ENCODE measurements at regions not wholly inside any gene's neighbourhood (a gene's known extent, or its start where the extent isn't known, plus 50 kb on each side); places are given as distances from the start of the nearest gene placed in this dataset.

DNA sequence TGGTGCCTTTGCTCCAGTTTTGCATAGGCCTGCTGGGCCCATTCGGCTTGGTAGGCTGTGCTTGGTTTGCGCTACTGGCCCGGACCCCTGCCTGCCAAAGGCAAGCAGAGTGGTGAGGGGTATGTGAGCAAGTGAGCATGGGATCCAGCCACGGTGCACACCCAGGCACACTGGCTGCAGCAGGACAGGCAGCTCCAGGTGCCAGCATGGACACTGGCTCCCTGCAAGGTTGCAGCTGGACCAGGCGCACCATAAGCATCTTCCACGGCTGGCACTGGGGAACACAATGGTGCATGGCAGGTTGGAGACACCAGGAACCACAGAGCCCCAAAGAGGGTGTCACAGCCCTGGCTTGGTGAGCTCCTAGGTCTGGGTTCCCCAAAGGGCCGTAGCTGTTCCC is 693.5 kb upstream of the PTBP2 start:
- Histone ChIP-seq H3K4me3 (no peak overlapping the region), H3K36me3 (ENCODE audit: low read depth) (no peaks in the 10 kb centered on the region), H3K4me2 (no peak overlapping the region), H3F3A (ENCODE audit: insufficient read depth, low read depth) (no peaks in the 10 kb centered on the region), H3K9me3 (ENCODE audit: insufficient read depth, low read depth) (no peaks in the 10 kb centered on the region), H3K4me1 (replicated peaks; ENCODE audit: insufficient read depth) (no peaks in the 10 kb centered on the region), H4K20me1 (ENCODE audit: insufficient read depth) (no peaks in the 10 kb centered on the region), H3K27ac (no peak overlapping the region), H3K9me2 (ENCODE audit: insufficient read depth) (no peaks in the 10 kb centered on the region), H3K27me3 (ENCODE audit: insufficient read depth, low read depth) (no peaks in the 10 kb centered on the region), H2AFZ (no peak overlapping the region), H3K79me2 (ENCODE audit: low read depth) (no peaks in the 10 kb centered on the region)
- BruUV-seq (replicated peaks) = no TSS peak
- no peak for TF ChIP-seq EZH2 (IDR thresholded peaks at IDR 0.05; ENCODE audit: low read depth)
- TF ChIP-seq, protein P1, sequence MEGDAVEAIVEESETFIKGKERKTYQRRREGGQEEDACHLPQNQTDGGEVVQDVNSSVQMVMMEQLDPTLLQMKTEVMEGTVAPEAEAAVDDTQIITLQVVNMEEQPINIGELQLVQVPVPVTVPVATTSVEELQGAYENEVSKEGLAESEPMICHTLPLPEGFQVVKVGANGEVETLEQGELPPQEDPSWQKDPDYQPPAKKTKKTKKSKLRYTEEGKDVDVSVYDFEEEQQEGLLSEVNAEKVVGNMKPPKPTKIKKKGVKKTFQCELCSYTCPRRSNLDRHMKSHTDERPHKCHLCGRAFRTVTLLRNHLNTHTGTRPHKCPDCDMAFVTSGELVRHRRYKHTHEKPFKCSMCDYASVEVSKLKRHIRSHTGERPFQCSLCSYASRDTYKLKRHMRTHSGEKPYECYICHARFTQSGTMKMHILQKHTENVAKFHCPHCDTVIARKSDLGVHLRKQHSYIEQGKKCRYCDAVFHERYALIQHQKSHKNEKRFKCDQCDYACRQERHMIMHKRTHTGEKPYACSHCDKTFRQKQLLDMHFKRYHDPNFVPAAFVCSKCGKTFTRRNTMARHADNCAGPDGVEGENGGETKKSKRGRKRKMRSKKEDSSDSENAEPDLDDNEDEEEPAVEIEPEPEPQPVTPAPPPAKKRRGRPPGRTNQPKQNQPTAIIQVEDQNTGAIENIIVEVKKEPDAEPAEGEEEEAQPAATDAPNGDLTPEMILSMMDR (conservative IDR thresholded peaks at IDR 0.05) = no peak
- POLR2A ChIA-PET (ENCODE audit: unreplicated experiment) = no interaction called here
- intact Hi-C loops (cut with micrococcal nuclease; ENCODE audit: unreplicated experiment) = no loop called here
- DNase-seq = no peak
- CTCF ChIA-PET = no interaction called here

DNA sequence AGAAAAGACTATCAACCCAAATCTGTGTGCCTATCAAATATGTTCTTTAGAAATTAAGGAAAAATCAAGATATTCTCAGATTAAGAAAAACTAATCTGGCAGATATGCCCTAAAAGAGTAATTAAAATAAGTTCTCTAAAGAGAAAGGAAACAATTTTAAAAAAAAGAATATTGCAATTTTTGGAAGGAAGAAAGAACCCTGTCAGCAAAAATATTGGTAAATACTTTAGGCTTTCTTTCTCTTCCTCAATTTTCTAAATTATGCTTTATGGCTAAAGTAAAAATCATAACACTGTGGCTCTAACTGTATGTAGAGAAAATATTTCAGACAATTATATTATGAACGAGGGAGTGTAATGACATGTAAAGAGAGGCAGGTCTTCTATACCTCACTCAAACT is 691.3 kb upstream of the PTBP2 start:
- H3K27me3 ChIP-seq (ENCODE audit: insufficient read depth, low read depth) = no peaks in the 10 kb centered on the region
- H3K9me3 ChIP-seq (ENCODE audit: insufficient read depth, low read depth) = no peaks in the 10 kb centered on the region
- CTCF ChIA-PET = no interaction called here
- no peaks in the 10 kb centered on the region for H4K20me1 ChIP-seq (ENCODE audit: insufficient read depth)
- H2AFZ ChIP-seq = no peak overlapping the region
- TF ChIP-seq, protein P1 (conservative IDR thresholded peaks at IDR 0.05) = no peak
- no peak for TF ChIP-seq EZH2 (IDR thresholded peaks at IDR 0.05; ENCODE audit: low read depth)
- H3F3A ChIP-seq (ENCODE audit: insufficient read depth, low read depth) = no peaks in the 10 kb centered on the region
- POLR2A ChIA-PET (ENCODE audit: unreplicated experiment) = no interaction called here
- H3K4me3 ChIP-seq = no peak overlapping the region
- no peaks in the 10 kb centered on the region for H3K4me1 ChIP-seq (replicated peaks; ENCODE audit: insufficient read depth)
- no TSS peak for BruUV-seq (replicated peaks)
- H3K36me3 ChIP-seq (ENCODE audit: low read depth) = no peaks in the 10 kb centered on the region
- no peaks in the 10 kb centered on the region for H3K79me2 ChIP-seq (ENCODE audit: low read depth)
- H3K27ac ChIP-seq = no peak overlapping the region
- DNase-seq = no peak
- H3K4me2 ChIP-seq = no peak overlapping the region
- intact Hi-C loops (cut with micrococcal nuclease; ENCODE audit: unreplicated experiment) = no loop called here
- no peaks in the 10 kb centered on the region for H3K9me2 ChIP-seq (ENCODE audit: insufficient read depth)

DNA sequence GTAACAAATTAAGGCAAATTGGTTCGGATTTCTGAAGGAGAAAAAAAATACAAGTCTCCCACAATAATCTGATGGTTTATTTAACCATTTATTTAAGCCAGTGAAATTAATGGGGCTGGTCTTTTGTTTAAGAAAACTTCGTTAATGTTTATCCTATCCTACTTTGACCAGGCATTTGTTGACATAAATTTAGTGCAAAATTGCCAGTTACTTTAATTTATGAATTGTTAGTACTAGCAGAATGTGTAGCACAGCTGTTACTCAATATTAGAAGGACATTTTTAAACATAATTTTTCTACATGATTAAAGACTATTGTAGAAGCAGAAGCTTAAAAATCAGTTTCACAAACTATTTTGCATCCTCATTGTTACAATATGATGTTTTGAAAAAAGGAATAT is 687.6 kb upstream of the PTBP2 start:
- Histone ChIP-seq H3K9me2 (ENCODE audit: insufficient read depth) (no peaks in the 10 kb centered on the region), H3K4me2 (no peak overlapping the region), H4K20me1 (ENCODE audit: insufficient read depth) (no peaks in the 10 kb centered on the region), H3K27me3 (ENCODE audit: insufficient read depth, low read depth) (no peaks in the 10 kb centered on the region), H3F3A (ENCODE audit: insufficient read depth, low read depth) (no peaks in the 10 kb centered on the region), H3K4me3 (no peak overlapping the region), H3K36me3 (ENCODE audit: low read depth) (no peaks in the 10 kb centered on the region), H3K9me3 (ENCODE audit: insufficient read depth, low read depth) (no peaks in the 10 kb centered on the region), H3K4me1 (replicated peaks; ENCODE audit: insufficient read depth) (no peaks in the 10 kb centered on the region), H3K27ac (no peak overlapping the region), H2AFZ (no peak overlapping the region), H3K79me2 (ENCODE audit: low read depth) (no peaks in the 10 kb centered on the region)
- no peak for DNase-seq
- intact Hi-C loops (cut with micrococcal nuclease; ENCODE audit: unreplicated experiment) = no loop called here
- CTCF ChIA-PET = no interaction called here
- BruUV-seq (replicated peaks) = no TSS peak
- POLR2A ChIA-PET (ENCODE audit: unreplicated experiment) = no interaction called here
- no peak for TF ChIP-seq EZH2 (IDR thresholded peaks at IDR 0.05; ENCODE audit: low read depth)
- TF ChIP-seq, protein P1 (conservative IDR thresholded peaks at IDR 0.05) = no peak

Measured in PC-9 (cell line).